A673 (cell line): ENCODE measurements at regions not wholly inside any gene's neighbourhood (a gene's known extent, or its start where the extent isn't known, plus 50 kb on each side); places are given as distances from the start of the nearest gene placed in this dataset.

ENCODE experiments used
- EZH2 ChIP-seq: fragments of 200-600 bp; sonication (generic); IDR thresholded peaks from 2 replicates; pipeline ENCODE4 v1.6.1; 2017; ENCODE audit warnings: borderline replicate concordance, low read depth, mild to moderate bottlenecking, mixed read lengths, antibody characterized with exemption, low read length; ENCODE audit not compliant: poor library complexity, severe bottlenecking
- TF ChIP-seq, protein P1 (sequence below): fragments of 300-800, 200-600 bp; sonication (generic); conservative IDR thresholded peaks from 2 replicates; pipeline ENCODE4 v1.5.1; 2017; ENCODE audit warnings: low read depth, mild to moderate bottlenecking, antibody characterized with exemption, low read length, moderate library complexity, mixed read lengths

DNA sequence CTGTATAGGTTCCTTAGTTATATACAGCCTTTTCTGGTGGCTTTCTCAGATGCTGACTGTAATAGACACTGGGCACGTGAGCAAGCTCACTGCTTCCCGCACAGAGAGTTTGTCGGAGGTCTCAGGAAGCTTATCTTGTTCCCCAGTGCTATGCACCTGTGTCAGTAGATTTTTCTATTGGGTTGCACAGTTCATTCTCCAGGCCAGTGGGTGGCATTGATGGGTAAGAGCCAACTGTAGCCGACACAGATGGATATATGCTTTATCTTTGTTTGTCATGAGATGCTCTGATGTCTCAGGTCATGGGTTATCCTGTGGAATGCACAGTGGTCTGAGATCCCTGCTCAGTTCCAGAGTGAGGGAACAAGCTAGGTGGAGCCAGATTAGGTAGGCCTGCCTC is 293.0 kb downstream of the GRB14 start:
- TF ChIP-seq, protein P1, sequence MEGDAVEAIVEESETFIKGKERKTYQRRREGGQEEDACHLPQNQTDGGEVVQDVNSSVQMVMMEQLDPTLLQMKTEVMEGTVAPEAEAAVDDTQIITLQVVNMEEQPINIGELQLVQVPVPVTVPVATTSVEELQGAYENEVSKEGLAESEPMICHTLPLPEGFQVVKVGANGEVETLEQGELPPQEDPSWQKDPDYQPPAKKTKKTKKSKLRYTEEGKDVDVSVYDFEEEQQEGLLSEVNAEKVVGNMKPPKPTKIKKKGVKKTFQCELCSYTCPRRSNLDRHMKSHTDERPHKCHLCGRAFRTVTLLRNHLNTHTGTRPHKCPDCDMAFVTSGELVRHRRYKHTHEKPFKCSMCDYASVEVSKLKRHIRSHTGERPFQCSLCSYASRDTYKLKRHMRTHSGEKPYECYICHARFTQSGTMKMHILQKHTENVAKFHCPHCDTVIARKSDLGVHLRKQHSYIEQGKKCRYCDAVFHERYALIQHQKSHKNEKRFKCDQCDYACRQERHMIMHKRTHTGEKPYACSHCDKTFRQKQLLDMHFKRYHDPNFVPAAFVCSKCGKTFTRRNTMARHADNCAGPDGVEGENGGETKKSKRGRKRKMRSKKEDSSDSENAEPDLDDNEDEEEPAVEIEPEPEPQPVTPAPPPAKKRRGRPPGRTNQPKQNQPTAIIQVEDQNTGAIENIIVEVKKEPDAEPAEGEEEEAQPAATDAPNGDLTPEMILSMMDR, result no peak
- TF ChIP-seq EZH2, result no peak
